ENCODE measurements at regions not wholly inside any gene's neighbourhood (a gene's known extent, or its start where the extent isn't known, plus 50 kb on each side); places are given as distances from the start of the nearest gene placed in this dataset.

GRCh38 chr11:80569832-80570231 lies 1129.0 kb upstream of the TENM4 start:
- no peak overlapping the region for H3K4me3 ChIP-seq
- TF ChIP-seq CTCF (IDR thresholded peaks at IDR 0.05), result no peak

GRCh38 chr11:80565231-80565630 lies 1124.4 kb upstream of the TENM4 start:
- DNase-seq (ENCODE audit: low spot score), result no peak
- no peak overlapping the region for H3K27ac ChIP-seq
- TF ChIP-seq CTCF (IDR thresholded peaks at IDR 0.05), result no peak
- H3K4me3 ChIP-seq, result no peak overlapping the region

More at GRCh38 chr11:80569832-80570231, 1129.0 kb upstream of the TENM4 start:
- DNase-seq (ENCODE audit: low spot score), result no peak
- no peak overlapping the region for H3K27ac ChIP-seq

- TF ChIP-seq CTCF (IDR thresholded peaks at IDR 0.05), result no peak
- H3K27ac ChIP-seq, result no peak overlapping the region
- no peak overlapping the region for H3K4me3 ChIP-seq
- no peak for DNase-seq (ENCODE audit: low spot score)
Measured at GRCh38 chr11:80562523-80563125, 1121.8 kb upstream of the TENM4 start.

GRCh38 chr11:80559942-80560341 lies 1119.1 kb upstream of the TENM4 start:
- TF ChIP-seq CTCF (IDR thresholded peaks at IDR 0.05), result no peak
- DNase-seq (ENCODE audit: low spot score), result no peak
- Histone ChIP-seq H3K27ac (no peak overlapping the region), H3K4me3 (no peak overlapping the region)

- Histone ChIP-seq H3K27ac (no peak overlapping the region), H3K4me3 (no peak overlapping the region)
- TF ChIP-seq CTCF (IDR thresholded peaks at IDR 0.05), result no peak
- no peak for DNase-seq (ENCODE audit: low spot score)
Measured at GRCh38 chr11:80553565-80553964, 1112.7 kb upstream of the TENM4 start.

- Histone ChIP-seq H3K27ac (no peak overlapping the region), H3K4me3 (no peak overlapping the region)
- TF ChIP-seq CTCF (IDR thresholded peaks at IDR 0.05), result no peak
- no peak for DNase-seq (ENCODE audit: low spot score)
Measured at GRCh38 chr11:80542704-80543103, 1101.9 kb upstream of the TENM4 start.

GRCh38 chr11:80538040-80538439 lies 1097.2 kb upstream of the TENM4 start:
- no peak for TF ChIP-seq CTCF (IDR thresholded peaks at IDR 0.05)
- no peak overlapping the region for H3K27ac ChIP-seq
- no peak for DNase-seq (ENCODE audit: low spot score)
- H3K4me3 ChIP-seq, result no peak overlapping the region

All from coronary artery (tissue), 2 donors.